HepG2 (cell line): ENCODE measurements at regions not wholly inside any gene's neighbourhood (a gene's known extent, or its start where the extent isn't known, plus 50 kb on each side); places are given as distances from the start of the nearest gene placed in this dataset.

ENCODE experiments used
- CEBPB ChIP-seq: IDR thresholded peaks from 2 replicates; pipeline ENCODE4 v1.6.1; 2011; ENCODE audit warnings: low read depth, low read length, improper control_type of control experiment, borderline replicate concordance
- CENPT ChIP-seq: sonication (generic); formaldehyde crosslinking; IDR thresholded peaks from 2 replicates; pipeline ENCODE4 v1.8.0; 2022; ENCODE audit warnings: low read depth, mild to moderate bottlenecking, moderate library complexity, missing genetic modification reagents
- CREM ChIP-seq, 2 experiments: sonication (generic) in 1 of 2; formaldehyde crosslinking in 1 of 2; IDR thresholded peaks; 2 replicates each; pipeline versions ENCODE4 v1.4.0 to v1.6.1; 2016 to 2020; ENCODE audit warnings: antibody characterized with exemption in 1 of 2, mild to moderate bottlenecking in 1 of 2, missing genetic modification reagents in 1 of 2
- JDP2 ChIP-seq: sonication (generic); formaldehyde crosslinking; IDR thresholded peaks from 2 replicates; pipeline ENCODE4 v1.8.1; 2022; ENCODE audit warnings: missing genetic modification reagents, borderline replicate concordance
- RARA ChIP-seq: IDR thresholded peaks from 2 replicates; pipeline ENCODE4 v1.6.1; 2016; ENCODE audit warnings: missing genetic modification reagents, missing compliant biosample characterization
- RBAK ChIP-seq: sonication (generic); formaldehyde crosslinking; IDR thresholded peaks from 2 replicates; pipeline ENCODE4 v1.5.1; 2020; ENCODE audit warnings: mild to moderate bottlenecking, missing genetic modification reagents
- TARDBP ChIP-seq: sonication (generic); formaldehyde crosslinking; IDR thresholded peaks from 2 replicates; pipeline ENCODE4 v1.8.0; 2022; ENCODE audit warnings: mild to moderate bottlenecking, missing genetic modification reagents
- TF ChIP-seq, protein P1 (sequence below), 2 experiments: IDR thresholded peaks; 2 replicates each; pipeline ENCODE4 v1.6.1; 2011 to 2012; ENCODE audit warnings: low read length in 2 of 2, borderline replicate concordance in 1 of 2, low read depth in 1 of 2, mild to moderate bottlenecking in 1 of 2, moderate library complexity in 1 of 2
- TF ChIP-seq, protein P2 (sequence below): sonication (generic); formaldehyde crosslinking; IDR thresholded peaks from 2 replicates; pipeline ENCODE4 v1.5.0; 2020; ENCODE audit warnings: mild to moderate bottlenecking, missing genetic modification reagents, moderate library complexity

DNA sequence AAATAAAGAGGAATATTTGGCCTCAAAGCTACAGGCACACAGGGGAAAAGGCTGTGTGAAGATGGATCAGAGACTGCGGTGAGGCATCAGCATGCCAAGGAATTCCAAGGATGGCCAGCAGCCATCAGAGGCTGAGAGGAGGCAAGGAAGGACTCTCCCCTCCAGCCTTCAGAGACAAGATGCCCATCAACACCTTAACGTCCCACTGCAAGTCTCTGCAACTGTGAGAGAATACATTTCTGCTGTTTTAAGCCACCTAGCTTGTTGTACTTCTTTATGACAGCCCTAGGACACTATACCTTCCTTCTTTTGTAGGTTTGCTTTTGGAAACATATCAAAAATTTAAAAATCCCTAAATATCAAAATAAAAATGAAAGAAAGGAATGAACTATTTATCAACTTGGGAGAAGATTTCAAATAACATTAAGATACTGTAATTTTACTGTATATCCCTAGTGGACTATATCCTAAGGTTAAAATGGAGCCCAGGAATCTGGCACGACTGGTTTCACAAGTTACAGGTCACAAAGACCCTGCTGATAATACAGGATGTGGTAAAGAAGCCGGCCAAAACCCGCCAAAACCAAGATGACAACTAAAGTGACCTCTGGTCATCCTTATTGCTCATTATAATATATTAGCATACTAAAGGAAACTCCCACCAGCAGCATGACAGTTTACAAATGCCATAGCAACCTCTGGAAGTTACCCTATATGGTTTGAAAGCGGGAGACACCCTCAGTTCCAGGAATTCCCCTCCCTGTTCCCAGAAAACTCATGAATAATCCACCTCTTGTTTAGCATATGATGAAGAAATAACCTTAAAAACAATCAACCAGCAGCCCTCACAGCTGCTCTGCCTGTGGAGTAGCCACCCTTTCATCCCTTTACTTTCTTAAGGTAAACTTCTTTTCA lies 185.2 kb downstream of the AVL9 start:
- TF ChIP-seq, protein P1, sequence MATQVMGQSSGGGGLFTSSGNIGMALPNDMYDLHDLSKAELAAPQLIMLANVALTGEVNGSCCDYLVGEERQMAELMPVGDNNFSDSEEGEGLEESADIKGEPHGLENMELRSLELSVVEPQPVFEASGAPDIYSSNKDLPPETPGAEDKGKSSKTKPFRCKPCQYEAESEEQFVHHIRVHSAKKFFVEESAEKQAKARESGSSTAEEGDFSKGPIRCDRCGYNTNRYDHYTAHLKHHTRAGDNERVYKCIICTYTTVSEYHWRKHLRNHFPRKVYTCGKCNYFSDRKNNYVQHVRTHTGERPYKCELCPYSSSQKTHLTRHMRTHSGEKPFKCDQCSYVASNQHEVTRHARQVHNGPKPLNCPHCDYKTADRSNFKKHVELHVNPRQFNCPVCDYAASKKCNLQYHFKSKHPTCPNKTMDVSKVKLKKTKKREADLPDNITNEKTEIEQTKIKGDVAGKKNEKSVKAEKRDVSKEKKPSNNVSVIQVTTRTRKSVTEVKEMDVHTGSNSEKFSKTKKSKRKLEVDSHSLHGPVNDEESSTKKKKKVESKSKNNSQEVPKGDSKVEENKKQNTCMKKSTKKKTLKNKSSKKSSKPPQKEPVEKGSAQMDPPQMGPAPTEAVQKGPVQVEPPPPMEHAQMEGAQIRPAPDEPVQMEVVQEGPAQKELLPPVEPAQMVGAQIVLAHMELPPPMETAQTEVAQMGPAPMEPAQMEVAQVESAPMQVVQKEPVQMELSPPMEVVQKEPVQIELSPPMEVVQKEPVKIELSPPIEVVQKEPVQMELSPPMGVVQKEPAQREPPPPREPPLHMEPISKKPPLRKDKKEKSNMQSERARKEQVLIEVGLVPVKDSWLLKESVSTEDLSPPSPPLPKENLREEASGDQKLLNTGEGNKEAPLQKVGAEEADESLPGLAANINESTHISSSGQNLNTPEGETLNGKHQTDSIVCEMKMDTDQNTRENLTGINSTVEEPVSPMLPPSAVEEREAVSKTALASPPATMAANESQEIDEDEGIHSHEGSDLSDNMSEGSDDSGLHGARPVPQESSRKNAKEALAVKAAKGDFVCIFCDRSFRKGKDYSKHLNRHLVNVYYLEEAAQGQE (IDR thresholded peaks at IDR 0.05; ENCODE audit: borderline replicate concordance in 1 of 2, low read depth in 1 of 2, low read length in 2 of 2), result no peak
- no peak for TF ChIP-seq RARA (CRISPR knock-in tag)
- no peak for TF ChIP-seq CENPT (CRISPR knock-in tag)
- no peak for TF ChIP-seq TARDBP (CRISPR knock-in tag)
- TF ChIP-seq, protein P2, sequence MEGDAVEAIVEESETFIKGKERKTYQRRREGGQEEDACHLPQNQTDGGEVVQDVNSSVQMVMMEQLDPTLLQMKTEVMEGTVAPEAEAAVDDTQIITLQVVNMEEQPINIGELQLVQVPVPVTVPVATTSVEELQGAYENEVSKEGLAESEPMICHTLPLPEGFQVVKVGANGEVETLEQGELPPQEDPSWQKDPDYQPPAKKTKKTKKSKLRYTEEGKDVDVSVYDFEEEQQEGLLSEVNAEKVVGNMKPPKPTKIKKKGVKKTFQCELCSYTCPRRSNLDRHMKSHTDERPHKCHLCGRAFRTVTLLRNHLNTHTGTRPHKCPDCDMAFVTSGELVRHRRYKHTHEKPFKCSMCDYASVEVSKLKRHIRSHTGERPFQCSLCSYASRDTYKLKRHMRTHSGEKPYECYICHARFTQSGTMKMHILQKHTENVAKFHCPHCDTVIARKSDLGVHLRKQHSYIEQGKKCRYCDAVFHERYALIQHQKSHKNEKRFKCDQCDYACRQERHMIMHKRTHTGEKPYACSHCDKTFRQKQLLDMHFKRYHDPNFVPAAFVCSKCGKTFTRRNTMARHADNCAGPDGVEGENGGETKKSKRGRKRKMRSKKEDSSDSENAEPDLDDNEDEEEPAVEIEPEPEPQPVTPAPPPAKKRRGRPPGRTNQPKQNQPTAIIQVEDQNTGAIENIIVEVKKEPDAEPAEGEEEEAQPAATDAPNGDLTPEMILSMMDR (CRISPR knock-in tag), result no peak
- TF ChIP-seq CEBPB, result no peak
- TF ChIP-seq JDP2, result no peak
- no peak for TF ChIP-seq RBAK (CRISPR knock-in tag)
- no peak for TF ChIP-seq CREM (IDR thresholded peaks at IDR 0.05)
- no peak for TF ChIP-seq CREM (CRISPR knock-in tag; IDR thresholded peaks at IDR 0.05)
